Myocyte (in vitro differentiated cells): ENCODE measurements at regions not wholly inside any gene's neighbourhood (a gene's known extent, or its start where the extent isn't known, plus 50 kb on each side); places are given as distances from the start of the nearest gene placed in this dataset.
A peak's percentile ranks its signal among the peaks of the same experiment; 100 is the strongest.
"Not testable (repeated sequence)": the region's sequence is repeated elsewhere in the genome, so short reads cannot be mapped to it uniquely, and the experiment has no call there.

Source experiments
- DNase-seq: peaks from one replicate; pipeline ENCODE4 v3.0.0-alpha.2; 2012; ENCODE audit warnings: low read depth

- no peak for DNase-seq
Observed at GRCh38 chr2:215862351-215862771, 151.0 kb downstream of the MREG start.

GRCh38 chr2:215861607-215862350 lies 151.6 kb downstream of the MREG start:
- DNase-seq = no peak

GRCh38 chr2:215856080-215856479 lies 157.3 kb downstream of the MREG start:
- DNase-seq = no peak

DNA sequence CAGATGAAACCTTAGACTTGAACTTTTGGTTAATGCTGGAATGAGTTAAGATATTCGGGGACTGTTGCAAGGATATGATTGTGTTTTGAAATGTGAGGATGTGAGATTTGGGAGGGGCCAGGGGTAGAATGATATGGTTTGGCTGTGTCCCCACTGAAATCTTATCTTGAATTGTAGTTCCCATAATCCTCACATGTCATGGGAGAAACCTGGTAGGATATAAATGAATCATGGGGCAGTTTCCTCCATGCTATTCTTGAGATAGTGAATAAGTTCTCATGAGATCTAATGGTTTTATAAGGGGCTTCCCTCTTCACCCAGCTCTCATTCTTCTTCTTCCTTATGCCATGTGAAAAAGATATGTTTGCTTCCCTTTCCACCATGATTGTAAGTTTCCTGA lies 158.0 kb downstream of the MREG start:
- DNase-seq = not testable (repeated sequence)

GRCh38 chr2:215854008-215854407 lies 159.3 kb downstream of the MREG start:
- DNase-seq = no peak

DNA sequence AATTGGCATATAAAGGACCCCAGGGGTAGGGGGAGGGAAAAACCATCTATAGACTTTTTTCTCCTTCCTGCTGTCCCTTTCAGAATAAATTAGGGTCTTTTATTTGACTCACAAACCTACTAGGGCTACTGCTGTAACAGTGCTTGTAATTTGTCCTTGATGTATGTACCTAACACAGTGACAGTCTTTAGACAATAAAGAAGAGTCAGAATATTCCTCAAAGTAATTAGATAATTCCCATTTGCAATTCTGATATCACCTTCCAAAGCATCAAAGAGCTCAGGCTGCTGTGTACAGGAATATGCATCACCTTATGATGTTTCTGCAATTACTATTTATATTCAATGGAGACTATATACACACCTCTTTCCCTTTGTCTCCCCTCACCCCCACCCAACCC lies 161.7 kb downstream of the MREG start:
- no peak for DNase-seq

DNA sequence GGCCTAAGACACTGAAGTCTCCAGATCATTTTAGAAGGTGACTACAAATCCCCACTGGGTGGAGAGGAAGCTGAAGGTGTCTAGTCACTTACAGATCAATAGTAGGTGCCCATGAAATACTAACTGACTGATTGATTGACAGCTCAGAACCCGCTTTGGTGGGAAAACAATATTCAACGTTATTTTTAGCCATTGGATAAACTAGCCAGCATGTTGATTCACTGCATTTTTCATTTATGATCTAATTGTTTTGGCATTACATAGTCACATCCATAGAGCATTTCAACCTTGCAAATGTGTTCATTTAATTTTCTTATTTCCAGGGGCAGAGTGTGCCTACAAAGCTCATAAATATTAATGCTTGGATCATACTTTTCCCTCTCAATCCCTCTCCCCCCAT lies 162.3 kb downstream of the MREG start:
- DNase-seq = no peak

- DNase-seq = no peak
Observed at GRCh38 chr2:215850380-215850779, 163.0 kb downstream of the MREG start.

GRCh38 chr2:215849771-215850170 lies 163.6 kb downstream of the MREG start:
- no peak for DNase-seq

- DNase-seq = no peak
Observed at GRCh38 chr2:215848698-215849097, 164.7 kb downstream of the MREG start.

- DNase-seq = no peak
Observed at GRCh38 chr2:215848146-215848545, 165.2 kb downstream of the MREG start.

GRCh38 chr2:215847718-215848117 lies 165.6 kb downstream of the MREG start:
- DNase-seq = no peak

DNA sequence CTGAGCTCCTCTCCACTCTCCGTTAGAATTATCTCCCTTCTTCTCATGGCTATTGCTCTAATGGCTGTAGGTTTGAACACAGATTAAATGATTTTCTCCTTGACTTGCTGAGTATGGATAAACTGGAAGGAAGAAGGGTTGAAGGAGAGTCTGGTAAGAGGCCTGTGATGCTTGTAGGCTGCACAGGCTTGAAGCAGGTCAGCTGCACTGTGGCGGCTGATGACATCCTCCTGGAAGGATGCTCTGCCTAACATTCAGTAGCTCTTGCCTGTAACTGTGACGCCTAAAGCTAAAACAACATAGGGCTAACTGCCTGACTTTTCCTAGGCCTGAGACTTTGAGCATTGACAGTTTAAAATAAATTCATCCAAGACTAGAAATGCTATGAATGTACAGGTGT lies 166.3 kb downstream of the MREG start:
- no peak for DNase-seq

GRCh38 chr2:215845839-215846586 lies 167.3 kb downstream of the MREG start:
- DNase-seq = no peak

DNA sequence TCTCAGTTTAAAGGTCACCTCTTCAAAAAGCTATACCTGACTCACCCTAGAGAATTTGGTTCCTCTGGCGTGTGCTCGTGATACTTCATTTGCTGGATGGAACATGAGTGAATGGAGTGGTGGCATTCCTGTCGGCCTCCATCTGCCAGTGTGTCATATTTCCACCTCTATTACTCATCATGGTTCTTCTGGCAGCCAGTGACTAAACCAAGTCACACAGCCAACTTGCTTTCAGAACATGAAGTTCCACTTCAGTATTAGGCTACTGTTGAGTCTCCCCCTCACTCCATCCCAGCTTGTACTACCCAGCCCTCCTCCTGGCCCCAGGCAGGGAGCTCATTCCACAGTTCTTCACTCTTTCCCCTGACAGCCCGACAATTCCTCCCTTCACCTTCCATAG lies 169.8 kb downstream of the MREG start:
- peak; percentile 85 for DNase-seq

DNA sequence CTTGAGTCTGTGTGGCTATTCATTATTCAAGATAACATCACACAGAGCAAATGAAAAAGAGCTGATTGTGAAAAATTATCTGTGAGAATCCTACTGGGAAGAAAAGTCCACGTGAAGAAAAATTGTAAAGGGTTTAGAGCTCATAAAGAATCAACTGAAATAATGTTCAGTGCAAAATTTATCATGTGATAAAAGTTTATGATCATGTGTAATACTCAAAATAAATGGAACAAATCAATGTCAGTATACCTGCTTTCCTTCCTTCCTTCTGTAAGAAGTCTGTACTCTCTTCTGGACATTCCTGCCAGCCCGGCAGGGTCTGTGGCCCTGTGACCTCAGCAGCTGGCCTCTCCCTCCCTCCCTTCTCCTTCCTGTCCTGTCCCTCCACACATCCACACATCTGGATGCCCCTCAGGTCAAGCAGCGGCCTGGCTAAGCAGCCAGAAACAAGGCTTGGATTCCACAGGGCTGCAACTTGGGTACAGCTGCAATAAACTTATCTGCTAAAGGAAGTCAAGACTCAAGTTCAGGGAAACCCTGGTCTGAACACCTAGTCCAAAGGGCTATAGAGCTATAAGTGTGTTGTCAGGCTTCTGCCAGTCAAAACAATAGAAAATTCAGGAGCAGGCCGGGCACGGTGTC lies 172.1 kb downstream of the MREG start:
- DNase-seq = no peak

DNA sequence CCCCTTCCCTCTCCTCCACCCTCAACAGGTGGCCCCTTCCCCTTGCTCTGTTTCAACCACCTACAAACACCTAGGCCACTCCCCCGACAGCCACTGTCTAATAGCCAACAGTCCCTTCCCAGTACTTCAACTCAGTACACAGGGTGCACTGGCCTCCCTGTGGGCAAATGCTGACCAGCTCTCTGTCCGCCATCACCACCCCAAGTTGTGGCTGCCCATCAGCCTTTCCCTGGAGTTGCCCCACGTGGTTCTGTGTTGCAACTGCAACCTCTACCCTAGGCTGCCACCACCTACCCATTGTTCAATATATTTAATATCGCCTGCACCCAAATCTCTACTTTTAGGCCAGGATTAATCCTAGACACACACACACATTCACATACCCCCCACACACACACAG lies 173.5 kb downstream of the MREG start:
- DNase-seq = no peak

GRCh38 chr2:215839309-215839708 lies 174.0 kb downstream of the MREG start:
- DNase-seq = peak; percentile 43

- no peak for DNase-seq
Observed at GRCh38 chr2:215836881-215837280, 176.5 kb downstream of the MREG start.

DNA sequence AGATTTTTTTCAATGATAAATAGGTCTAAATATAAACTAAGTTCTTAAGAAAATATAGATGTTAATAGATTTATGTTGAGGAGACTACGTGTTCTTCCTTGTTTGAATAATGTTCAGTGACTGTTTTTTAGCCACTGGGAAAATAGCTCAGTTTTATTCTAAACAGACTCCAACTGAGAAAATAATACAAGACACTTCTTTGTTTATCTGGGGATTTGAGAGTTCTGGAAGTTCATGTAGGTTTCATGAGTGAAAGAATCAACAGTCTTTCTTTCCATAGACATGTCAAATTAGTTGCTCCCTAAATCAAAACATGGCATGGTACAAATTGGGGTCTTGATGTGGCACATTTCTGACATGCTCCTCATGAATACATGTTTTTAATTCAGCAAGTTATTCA lies 177.7 kb downstream of the MREG start:
- no peak for DNase-seq

- DNase-seq = no peak
Observed at GRCh38 chr2:215835231-215835630, 178.1 kb downstream of the MREG start.

DNA sequence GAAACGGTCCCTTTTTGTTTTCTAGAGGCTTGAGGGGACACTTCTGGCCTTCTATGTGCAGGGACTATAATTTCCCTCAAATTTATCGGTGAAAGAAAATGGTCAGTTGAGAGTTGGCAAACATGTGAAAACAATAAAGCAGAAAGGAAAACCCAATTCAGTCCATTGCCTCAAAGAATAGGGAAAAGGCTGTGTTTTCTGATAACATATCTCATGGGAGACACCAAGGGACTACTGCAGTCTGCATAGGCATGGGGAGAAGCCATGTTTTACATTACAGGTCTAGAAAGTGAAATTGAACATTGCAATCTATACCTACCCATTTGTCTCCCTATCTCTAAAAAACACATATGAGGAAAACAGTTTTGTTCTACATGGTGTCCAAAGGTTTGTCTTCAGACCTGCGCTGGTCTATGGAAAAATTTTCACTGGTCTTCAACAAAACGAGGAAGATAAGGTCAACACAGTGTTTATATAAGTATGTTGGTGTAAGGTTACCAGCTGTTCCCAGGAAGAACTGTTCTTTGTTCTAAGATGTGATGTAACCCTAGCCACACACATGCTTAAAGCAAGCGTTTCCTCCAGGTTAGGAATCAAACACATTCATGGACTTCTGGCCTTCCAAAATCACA lies 179.7 kb downstream of the MREG start:
- peak; percentile 35 for DNase-seq
